ENCODE measurements at regions not wholly inside any gene's neighbourhood (a gene's known extent, or its start where the extent isn't known, plus 50 kb on each side); places are given as distances from the start of the nearest gene placed in this dataset.
"Not testable (repeated sequence)": the region's sequence is repeated elsewhere in the genome, so short reads cannot be mapped to it uniquely, and the experiment has no call there.

DNA sequence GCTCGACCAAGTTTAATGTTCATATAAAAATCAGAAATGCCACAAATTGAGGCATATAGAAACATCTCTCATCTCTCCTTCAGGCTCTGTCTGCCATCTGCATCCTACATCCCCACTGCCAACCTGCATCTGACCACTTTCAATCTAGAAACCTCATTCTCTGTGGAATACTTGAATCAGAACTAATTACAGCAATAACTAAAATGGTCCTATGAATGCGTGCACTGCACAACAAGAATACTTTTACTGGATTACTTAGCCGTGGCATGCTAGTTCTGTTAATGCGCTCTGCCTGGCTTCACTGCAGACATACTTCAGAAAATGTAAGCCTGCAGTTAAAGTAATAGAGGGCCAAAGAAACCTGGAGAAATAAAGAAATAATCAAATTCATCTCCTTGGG is 89.8 kb upstream of the NR5A2 start:
- no peak for DNase-seq

DNA sequence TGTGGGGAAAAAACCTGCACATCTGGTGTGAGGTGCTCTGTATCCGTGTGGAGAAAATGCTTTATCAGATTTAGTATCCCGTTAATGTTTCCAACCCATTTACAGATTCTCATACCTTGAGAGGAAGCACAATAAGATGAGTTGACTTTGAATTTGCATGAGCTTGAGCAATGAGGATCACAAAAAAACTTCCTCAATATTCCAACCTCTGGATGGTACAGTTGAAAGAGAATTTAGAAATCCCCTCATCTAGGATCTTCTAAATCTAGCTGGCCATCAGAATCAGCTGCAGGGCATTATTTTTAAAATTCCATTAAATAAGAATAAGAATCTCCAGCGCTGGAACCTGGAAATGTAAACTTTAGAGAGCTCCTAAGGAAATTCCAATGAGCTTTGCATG is 82.5 kb upstream of the NR5A2 start:
- DNase-seq = no peak

DNA sequence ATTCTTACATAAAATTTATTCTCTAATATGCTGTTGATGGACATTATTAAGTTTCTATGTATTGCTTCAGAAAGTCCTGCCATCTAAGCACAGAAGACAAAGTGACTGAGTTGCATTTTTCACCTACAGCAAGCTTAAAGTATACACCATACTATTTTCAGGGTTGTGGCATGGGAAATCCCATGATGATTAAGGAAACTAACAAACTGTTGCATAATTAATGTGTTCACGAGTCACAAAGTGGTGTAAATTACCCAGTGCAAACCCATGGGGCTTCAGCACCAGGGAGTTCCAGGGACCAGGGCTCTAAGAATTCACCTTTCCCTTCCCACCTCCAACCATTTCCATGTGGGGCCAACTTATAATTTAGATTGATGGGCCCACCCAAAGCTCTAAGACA is 81.9 kb upstream of the NR5A2 start:
- no peak for DNase-seq

DNA sequence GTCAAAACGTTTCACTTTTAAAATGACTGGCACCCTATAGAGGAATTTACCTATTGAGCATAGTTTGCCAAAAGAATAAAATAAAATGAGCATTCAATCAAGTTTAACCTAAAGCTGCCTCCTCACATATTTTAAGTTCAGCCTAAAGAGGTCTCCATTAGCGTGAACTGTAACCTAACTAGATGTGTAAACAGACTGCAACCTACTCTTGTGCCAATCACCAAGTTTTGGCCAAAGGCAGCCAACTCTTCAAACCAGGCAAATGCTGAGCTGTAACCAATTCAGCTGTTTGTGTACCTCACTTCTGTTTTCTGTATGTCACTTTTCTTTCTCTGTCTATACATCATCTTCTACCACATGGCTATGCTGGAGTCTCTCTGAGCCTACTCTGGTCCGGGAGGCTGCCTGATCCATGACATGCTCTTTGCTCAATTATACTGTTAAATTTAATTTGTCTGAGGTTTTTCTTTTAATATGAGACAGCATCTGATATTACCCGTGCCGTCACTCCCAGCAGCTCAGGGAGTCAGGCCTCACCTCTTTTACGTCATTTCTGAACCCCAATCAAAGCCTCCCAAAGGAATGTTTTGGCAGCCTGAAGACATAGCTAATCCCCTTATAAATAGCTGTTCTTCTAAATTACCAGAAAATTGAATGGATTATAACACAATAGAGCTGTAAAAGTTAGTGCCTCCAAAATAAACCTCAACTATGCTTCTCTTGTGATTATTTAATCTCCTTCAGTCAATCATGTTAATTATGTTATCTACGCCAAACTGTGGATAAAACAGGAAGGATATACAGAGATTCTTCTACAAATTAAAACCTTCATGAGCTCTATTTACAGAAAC is 81.0 kb upstream of the NR5A2 start:
- DNase-seq = no peak

DNA sequence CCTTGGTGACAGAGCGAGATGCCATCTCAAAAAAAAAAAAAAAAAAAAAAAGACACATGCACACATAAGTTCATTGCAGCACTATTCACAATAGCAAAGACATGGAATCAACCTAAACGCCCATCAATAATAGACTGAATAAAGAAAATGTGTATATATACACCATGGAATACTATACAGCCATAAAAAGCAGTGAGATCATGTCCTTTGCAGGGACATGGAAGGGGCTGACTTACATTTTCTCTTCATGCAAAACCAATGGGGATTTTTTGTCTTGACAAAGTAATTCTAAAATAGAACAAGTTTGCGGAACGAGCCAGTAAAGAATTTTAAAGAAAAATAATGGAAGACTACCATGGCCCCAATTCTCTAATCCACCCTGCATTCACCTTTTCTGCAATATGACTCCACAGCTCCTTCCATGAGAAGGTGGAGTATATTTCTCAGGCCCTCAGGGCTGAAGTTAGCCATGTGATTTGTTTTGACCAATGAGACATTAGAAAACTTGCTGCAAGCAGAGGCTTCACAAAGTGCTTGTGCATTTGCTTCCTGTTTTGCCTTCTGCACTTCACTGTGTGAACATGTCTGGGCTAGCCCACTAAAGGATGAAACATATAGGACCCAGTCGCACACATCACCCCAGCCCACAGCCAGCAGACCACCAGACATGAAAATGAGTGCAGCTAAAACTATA is 78.8 kb upstream of the NR5A2 start:
- no peak for DNase-seq

DNA sequence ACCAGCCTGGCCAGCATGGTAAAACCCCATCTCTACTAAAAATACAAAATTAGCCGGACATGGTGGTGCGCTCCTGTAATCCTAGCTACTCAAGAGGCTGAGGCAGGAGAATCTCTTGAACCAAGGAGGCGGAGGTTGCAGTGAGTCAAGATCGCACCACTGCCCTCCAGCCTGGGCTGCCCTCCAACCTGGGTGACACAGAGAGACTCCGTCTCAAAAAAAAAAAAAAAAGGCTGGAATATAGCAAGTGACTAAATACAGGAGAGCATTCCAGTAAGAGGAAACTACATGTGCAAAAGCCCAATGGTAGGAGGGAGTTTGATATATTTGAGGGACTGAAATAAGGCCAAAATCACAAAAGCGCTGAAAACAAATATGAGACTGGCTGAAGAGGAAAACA is 76.5 kb upstream of the NR5A2 start:
- DNase-seq = not testable (repeated sequence)

DNA sequence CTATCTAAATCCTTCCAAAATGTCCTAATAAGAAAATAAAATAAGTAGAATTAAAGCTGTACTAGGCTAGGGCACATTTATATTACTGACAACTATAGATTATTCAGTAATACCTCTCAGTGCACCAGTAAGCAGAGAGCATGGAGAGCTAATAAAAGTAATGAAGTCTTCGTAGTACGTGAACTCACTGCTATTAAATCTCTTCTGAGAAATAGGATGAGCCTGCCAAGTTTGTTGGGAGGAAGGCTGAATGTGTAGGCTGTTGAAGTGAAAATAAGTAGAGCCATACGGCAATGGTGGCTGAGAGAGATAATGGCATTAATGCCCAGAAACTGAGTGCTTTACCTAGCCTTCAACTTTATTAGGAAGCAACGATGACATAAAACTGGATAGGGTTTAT is 73.9 kb upstream of the NR5A2 start:
- no peak for DNase-seq

DNA sequence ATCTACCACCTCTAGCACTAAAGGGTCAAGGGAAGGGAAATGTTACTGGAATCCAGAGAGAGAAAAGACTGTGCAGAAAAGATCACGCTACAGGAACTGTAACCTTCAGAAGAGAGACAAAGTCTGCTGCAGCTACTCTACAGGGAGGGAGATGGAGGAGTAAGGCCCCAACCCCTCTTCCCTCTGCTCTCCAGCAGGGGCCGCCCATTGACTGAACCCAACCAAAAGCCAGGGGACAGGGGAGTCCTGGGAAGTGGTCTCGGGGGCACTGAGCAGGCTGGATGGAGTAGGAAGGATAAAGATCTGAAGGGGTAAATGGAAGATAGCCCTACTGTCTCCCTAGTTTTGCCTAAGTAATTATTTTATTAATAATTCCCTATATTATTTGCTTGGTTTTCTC is 72.8 kb upstream of the NR5A2 start:
- DNase-seq = no peak

DNA sequence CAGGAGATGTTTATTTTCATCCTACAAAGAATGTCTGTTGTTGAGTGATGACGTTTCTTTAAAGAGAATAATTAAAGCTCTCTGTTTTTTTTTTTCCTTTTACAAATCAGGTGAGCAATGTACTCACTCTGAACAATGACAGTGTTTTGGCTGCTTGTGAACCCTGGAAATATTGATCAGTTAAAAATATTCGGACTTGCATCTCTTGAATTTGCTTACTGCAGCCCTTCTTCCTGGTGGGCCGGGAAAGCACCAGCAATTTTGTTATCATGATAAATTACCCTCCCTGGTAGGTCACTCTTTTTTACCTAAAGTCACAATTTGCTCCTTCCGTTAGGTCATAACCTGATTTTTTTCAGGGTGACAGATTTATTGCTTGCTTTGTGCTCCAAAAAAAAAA is 72.3 kb upstream of the NR5A2 start:
- no peak for DNase-seq

DNA sequence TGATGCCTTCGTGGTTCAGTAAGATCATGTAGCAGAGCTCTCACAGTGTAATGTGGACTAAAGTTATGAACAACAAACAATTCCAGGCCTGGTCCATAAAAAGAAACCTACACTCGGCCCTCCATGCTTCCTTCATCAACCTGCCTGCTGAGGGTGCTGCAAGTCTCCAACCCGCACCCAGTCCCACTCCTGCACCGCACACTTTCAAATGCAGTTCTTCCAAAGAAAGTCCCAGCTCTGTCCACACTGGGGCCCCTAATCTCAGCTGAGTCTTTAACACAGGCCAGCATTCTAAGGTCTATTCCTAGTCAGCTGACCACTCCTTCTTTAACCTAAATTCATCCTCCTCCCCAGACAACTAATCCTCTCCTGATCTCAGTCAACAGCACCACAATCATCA is 71.5 kb upstream of the NR5A2 start:
- no peak for DNase-seq

DNA sequence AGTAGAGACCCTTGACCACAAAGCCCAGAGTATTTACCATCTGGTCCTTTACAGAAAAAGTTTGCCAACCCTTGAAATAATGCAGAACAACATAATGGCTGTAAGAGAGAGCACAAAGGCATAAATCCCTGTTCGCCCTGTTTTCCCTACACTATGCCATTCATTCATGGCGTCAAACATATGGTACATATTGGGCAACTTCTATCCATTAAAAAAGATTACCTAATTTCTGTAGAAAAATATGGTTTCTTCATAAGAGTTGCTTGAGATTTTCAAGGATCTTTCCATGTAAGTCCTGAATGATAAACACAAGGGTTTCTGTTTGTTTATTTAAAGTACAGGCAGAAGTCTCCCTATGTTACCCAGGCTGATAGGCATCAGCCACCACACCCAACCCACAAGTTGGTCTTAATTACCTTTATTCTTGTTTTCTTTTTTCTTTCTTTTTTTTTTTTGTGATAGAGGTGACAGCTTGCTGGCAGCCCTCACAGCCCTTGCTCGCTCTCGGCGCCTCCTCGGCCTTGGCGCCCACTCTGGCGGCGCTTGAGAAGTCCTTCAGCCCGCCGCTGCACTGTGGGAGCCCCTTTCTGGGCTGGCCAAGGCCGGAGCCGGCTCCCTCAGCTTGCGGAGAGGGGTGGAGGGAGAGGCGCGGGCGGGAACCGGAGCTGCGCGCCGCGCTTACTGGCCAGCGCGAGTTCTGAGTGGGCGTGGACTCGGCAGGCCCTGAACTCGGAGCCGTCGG is 68.3 kb upstream of the NR5A2 start:
- DNase-seq = no peak

DNA sequence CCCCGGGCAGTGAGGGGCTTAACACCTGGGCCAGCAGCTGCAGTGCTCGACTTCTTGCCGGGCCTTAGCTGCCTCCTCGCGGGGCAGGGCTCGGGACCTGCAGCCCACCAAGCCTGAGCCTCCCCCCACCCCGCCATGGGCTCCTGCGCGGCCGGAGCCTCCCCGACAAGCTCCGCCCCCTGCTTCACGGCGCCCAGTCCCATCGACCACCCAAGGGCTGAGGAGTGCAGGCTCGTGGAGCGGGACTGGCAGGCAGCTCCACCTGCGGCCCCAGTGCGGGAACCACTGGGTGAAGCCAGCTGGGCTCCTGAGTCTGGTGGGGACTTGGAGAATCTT is 67.8 kb upstream of the NR5A2 start:
- DNase-seq = no peak

DNA sequence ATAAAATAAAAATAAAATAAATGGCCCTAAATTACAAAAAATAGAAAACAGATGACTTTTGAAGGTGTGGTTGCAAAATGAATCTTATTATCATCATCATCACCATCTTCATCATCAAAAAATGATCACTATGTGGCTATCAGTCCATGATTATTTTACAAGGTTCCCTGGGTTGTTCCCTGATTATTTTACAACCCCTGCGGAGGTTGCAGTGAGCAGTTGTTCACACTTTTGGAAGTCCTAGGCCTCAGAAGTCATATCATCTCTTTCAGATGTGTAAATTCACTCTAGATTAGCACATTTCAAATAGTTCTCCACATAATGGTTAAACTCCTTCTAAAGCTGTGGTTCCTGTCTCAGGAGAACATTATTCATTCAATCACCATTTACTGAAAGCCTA is 57.4 kb upstream of the NR5A2 start:
- DNase-seq = no peak

DNA sequence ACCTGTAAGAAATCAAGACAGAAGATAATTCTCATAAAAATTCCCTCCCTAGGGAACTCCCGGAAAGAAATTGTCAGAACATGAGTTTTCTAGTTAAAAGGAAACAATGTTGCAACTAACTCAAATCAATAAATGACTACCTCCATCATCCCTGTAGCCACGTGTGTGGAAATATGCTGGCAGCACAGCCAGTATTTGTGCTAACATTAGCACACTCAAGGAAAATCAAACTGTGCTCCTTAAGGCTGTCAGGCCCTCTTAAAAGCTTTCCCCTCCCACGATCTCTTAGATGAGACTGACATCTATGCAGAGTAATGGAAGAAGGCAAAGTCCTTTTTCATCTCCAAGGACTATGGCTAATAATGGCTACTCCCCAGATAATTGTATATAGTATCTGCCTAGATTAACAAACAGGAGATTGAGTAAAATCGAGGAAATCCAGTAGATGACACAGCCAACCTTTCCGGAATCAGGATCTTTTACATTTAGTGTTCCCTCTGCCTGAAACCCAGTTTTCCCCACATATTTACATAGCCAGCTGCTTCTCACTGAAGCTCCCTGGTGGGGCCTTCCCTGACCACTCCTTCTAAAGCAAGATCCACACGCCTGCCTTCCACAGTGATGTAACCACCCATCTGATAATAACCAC is 50.9 kb upstream of the NR5A2 start:
- no peak for DNase-seq
